GM23338 (cell line): ENCODE measurements at regions not wholly inside any gene's neighbourhood (a gene's known extent, or its start where the extent isn't known, plus 50 kb on each side); places are given as distances from the start of the nearest gene placed in this dataset.

Experiments used
- ATAC-seq: fragments of 200-7000 bp; cut with Tn5 transposase; 3 replicates; pipeline ENCODE4 v1.9.1; 2020
- DNase-seq: peaks from one replicate; pipeline ENCODE4 v3.0.0-alpha.2; 2015; ENCODE audit warnings: low spot score
- H2AFZ ChIP-seq: fragments of 200-600 bp; sonication (generic); 2 replicates; pipeline ENCODE4 v1.8.0; 2016; ENCODE audit warnings: antibody characterized with exemption, mild to moderate bottlenecking, moderate library complexity
- H3F3A ChIP-seq: fragments of 200-600 bp; sonication (generic); replicated peaks from 2 replicates; pipeline ENCODE4 v1.8.0; 2017; ENCODE audit warnings: antibody characterized with exemption, mixed run types, low read depth
- H3K27ac ChIP-seq: fragments of 200-600 bp; sonication (generic); 2 replicates; pipeline ENCODE4 v1.6.1; 2016; ENCODE audit warnings: low read depth
- H3K27me3 ChIP-seq: fragments of 200-600 bp; sonication (generic); 2 replicates; pipeline ENCODE4 v1.8.0; 2016; ENCODE audit warnings: mild to moderate bottlenecking, mixed run types, moderate library complexity; ENCODE audit not compliant: insufficient read depth
- H3K36me3 ChIP-seq: fragments of 200-600 bp; sonication (generic); 2 replicates; pipeline ENCODE4 v1.8.0; 2016; ENCODE audit warnings: mild to moderate bottlenecking; ENCODE audit not compliant: insufficient read depth
- H3K4me1 ChIP-seq: fragments of 200-600 bp; sonication (generic); 2 replicates; pipeline ENCODE4 v1.8.0; 2016; ENCODE audit warnings: mild to moderate bottlenecking, moderate library complexity; ENCODE audit not compliant: insufficient read depth
- H3K4me2 ChIP-seq: fragments of 200-600 bp; sonication (generic); 2 replicates; pipeline ENCODE4 v1.7.1; 2017; ENCODE audit warnings: mixed run types
- H3K4me3 ChIP-seq: fragments of 200-600 bp; sonication (generic); 2 replicates; pipeline ENCODE4 v1.6.1; 2016; ENCODE audit warnings: mixed run types
- H3K79me2 ChIP-seq: fragments of 200-600 bp; sonication (generic); replicated peaks from 2 replicates; pipeline ENCODE4 v1.8.0; 2017; ENCODE audit warnings: mild to moderate bottlenecking; ENCODE audit not compliant: insufficient read depth
- H3K9me2 ChIP-seq: fragments of 200-600 bp; sonication (generic); 2 replicates; pipeline ENCODE4 v1.8.0; 2017; ENCODE audit not compliant: insufficient read depth
- H4K20me1 ChIP-seq: fragments of 200-600 bp; sonication (generic); replicated peaks from 2 replicates; pipeline ENCODE4 v1.8.0; 2017; ENCODE audit warnings: mild to moderate bottlenecking; ENCODE audit not compliant: insufficient read depth
- H3K27ac Mint-ChIP-seq: 2 replicates; pipeline ENCODE4 v1.8.0; 2020; ENCODE audit warnings: inconsistent platforms, mild to moderate bottlenecking, moderate library complexity, mixed read lengths
- H3K27me3 Mint-ChIP-seq: 3 replicates; pipeline ENCODE4 v1.8.0; 2022; ENCODE audit warnings: low read depth, mild to moderate bottlenecking, moderate library complexity, mixed read lengths, inconsistent platforms; ENCODE audit not compliant: insufficient read depth, poor library complexity
- H3K36me3 Mint-ChIP-seq: 3 replicates; pipeline ENCODE4 v1.8.0; 2021; ENCODE audit warnings: low read depth, mild to moderate bottlenecking, inconsistent platforms, moderate library complexity, mixed read lengths
- H3K4me1 Mint-ChIP-seq: 3 replicates; pipeline ENCODE4 v1.8.0; 2020; ENCODE audit warnings: mild to moderate bottlenecking, inconsistent platforms, mixed read lengths
- H3K4me3 Mint-ChIP-seq: 3 replicates; pipeline ENCODE4 v1.8.0; 2021; ENCODE audit warnings: moderate library complexity, mild to moderate bottlenecking, inconsistent platforms, mixed read lengths
- H3K9me3 Mint-ChIP-seq: 3 replicates; pipeline ENCODE4 v1.8.0; 2020; ENCODE audit warnings: moderate library complexity, mild to moderate bottlenecking, inconsistent platforms, mixed read lengths
- CREB1 ChIP-seq: fragments of 250-450 bp; sonication (Bioruptor Pico); IDR thresholded peaks from 2 replicates; pipeline ENCODE4 v1.5.0; 2020; ENCODE audit warnings: low read depth, mild to moderate bottlenecking, moderate library complexity
- CTCF ChIP-seq, 2 experiments: fragments of 200-600 bp in 1 of 2; sonication (generic) in 1 of 2; conservative IDR thresholded peaks; 2 replicates each; pipeline versions ENCODE4 v1.5.1 to v1.6.1; 2016 to 2017; ENCODE audit warnings: antibody characterized with exemption in 2 of 2, low read depth in 2 of 2, mild to moderate bottlenecking in 2 of 2, moderate library complexity in 1 of 2
- ETS1 ChIP-seq: IDR thresholded peaks from 2 replicates; pipeline ENCODE4 v1.6.1; 2016; ENCODE audit warnings: antibody characterized with exemption
- EZH2 ChIP-seq: fragments of 200-600 bp; sonication (generic); IDR thresholded peaks from one replicate; pipeline ENCODE4 v1.8.0; 2017; ENCODE audit warnings: antibody characterized with exemption, mild to moderate bottlenecking, low read depth; ENCODE audit not compliant: unreplicated experiment
- EZH2phosphoT487 ChIP-seq: fragments of 200-600 bp; sonication (generic); IDR thresholded peaks from one replicate; pipeline ENCODE4 v1.8.1; 2018; ENCODE audit warnings: antibody characterized with exemption; ENCODE audit not compliant: unreplicated experiment
- JUNB ChIP-seq: IDR thresholded peaks from one replicate; pipeline ENCODE4 v1.6.1; 2016; ENCODE audit warnings: antibody characterized with exemption; ENCODE audit not compliant: unreplicated experiment
- NANOG ChIP-seq: IDR thresholded peaks from 2 replicates; pipeline ENCODE4 v1.6.1; 2016; ENCODE audit warnings: antibody characterized with exemption, borderline replicate concordance
- POLR2AphosphoS5 ChIP-seq: IDR thresholded peaks from 2 replicates; pipeline ENCODE4 v1.6.1; 2016; ENCODE audit warnings: antibody characterized with exemption, low read depth
- REST ChIP-seq: IDR thresholded peaks from one replicate; pipeline ENCODE4 v1.6.1; 2018; ENCODE audit warnings: antibody characterized with exemption; ENCODE audit not compliant: unreplicated experiment
- STAT1 ChIP-seq: IDR thresholded peaks from one replicate; pipeline ENCODE4 v1.6.1; 2016; ENCODE audit warnings: antibody characterized with exemption; ENCODE audit not compliant: unreplicated experiment
- ZNF114 ChIP-seq: fragments of 250-450 bp; sonication (Bioruptor Pico); IDR thresholded peaks from 2 replicates; pipeline ENCODE4 v1.5.0; 2020; ENCODE audit warnings: mild to moderate bottlenecking, moderate library complexity
- ZNF331 ChIP-seq: fragments of 250-450 bp; sonication (Bioruptor Pico); IDR thresholded peaks from 2 replicates; pipeline ENCODE4 v1.5.0; 2020; ENCODE audit warnings: low read depth, mild to moderate bottlenecking, moderate library complexity

DNA sequence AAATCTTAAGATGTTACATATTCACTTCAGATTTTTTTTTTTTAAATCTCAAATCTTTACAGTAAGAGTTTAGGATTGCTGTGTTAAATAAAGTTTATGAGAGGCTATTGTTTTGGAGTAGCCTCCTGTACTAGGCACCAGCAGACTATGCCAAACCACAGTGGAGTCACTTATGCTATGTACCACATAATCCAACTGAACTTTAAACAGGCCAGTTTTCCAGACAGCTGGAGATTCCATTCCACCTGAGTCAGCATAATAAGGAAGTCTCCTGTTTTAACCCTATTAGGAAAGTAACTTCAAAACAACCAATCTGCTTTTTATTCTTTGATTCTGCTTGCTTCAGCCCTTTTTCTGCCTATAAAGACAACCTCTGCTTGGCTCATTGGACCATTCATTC is 205.2 kb downstream of the CSNK1G3 start (continued):
- TF ChIP-seq REST (no peak), NANOG (no peak), POLR2AphosphoS5 (no peak), ZNF114 (CRISPR knock-in tag) (no peak), JUNB (no peak), CTCF (conservative IDR thresholded peaks at IDR 0.05; ENCODE audit: low read depth in 2 of 2) (no peak), EZH2phosphoT487 (no peak), EZH2 (no peak), ZNF331 (CRISPR knock-in tag) (no peak), CREB1 (no peak), ETS1 (no peak)

GRCh38 chr5:123710031-123710430 is 198.1 kb downstream of the CSNK1G3 start:
- H3K36me3 ChIP-seq = no peaks in the 10 kb centered on the region
- Mint-ChIP-seq H3K27ac (no peak overlapping the region), H3K4me3 (no peak overlapping the region), H3K27me3 (no peaks in the 10 kb centered on the region), H3K4me1 (no peaks in the 10 kb centered on the region), H3K36me3 (no peaks in the 10 kb centered on the region), H3K9me3 (no peaks in the 10 kb centered on the region; the same call in 1 of the 3 replicates)
- no peaks in the 10 kb centered on the region for H3K27me3 ChIP-seq
- DNase-seq (no peak), ATAC-seq (no peak)
- H3K4me2 ChIP-seq = no peak overlapping the region
- no peaks in the 10 kb centered on the region for H3F3A ChIP-seq
- peaks cover 3% of the 10 kb centered on the region for H3K9me2 ChIP-seq
- no peak overlapping the region for H3K27ac ChIP-seq
- H2AFZ ChIP-seq = no peak overlapping the region
- no peaks in the 10 kb centered on the region for H3K79me2 ChIP-seq
- H3K4me3 ChIP-seq = no peak overlapping the region
- no peaks in the 10 kb centered on the region for H4K20me1 ChIP-seq
- H3K4me1 ChIP-seq = no peaks in the 10 kb centered on the region
- TF ChIP-seq STAT1 (no peak), EZH2 (no peak), EZH2phosphoT487 (no peak), NANOG (no peak), CTCF (conservative IDR thresholded peaks at IDR 0.05; ENCODE audit: low read depth in 2 of 2) (no peak), ZNF114 (CRISPR knock-in tag) (no peak), JUNB (no peak), REST (no peak)
